Activated T-helper 17 cell treated with anti-CD3 and anti-CD28 coated beads, Interleukin-2, amount 50 U/mL, for 72 hours (primary cell): ENCODE measurements at regions not wholly inside any gene's neighbourhood (a gene's known extent, or its start where the extent isn't known, plus 50 kb on each side); places are given as distances from the start of the nearest gene placed in this dataset.
"Not testable (repeated sequence)": the region's sequence is repeated elsewhere in the genome, so short reads cannot be mapped to it uniquely, and the experiment has no call there.

Source experiments
- ATAC-seq: fragments of 150-1000 bp; cut with Tn5 transposase; replicated peaks from 2 replicates; pipeline ENCODE4 v1.10.0; 2021; ENCODE audit warnings: mild to moderate bottlenecking, moderate library complexity
- H3K27ac Mint-ChIP-seq: one replicate; pipeline ENCODE4 v1.8.0; 2022; ENCODE audit warnings: mixed read lengths
- H3K27me3 Mint-ChIP-seq: one replicate; pipeline ENCODE4 v1.8.0; 2022; ENCODE audit warnings: mixed read lengths
- H3K36me3 Mint-ChIP-seq: one replicate; pipeline ENCODE4 v1.8.0; 2022; ENCODE audit warnings: low read depth, mild to moderate bottlenecking, mixed read lengths
- H3K4me1 Mint-ChIP-seq: one replicate; pipeline ENCODE4 v1.8.0; 2022; ENCODE audit warnings: mixed read lengths
- H3K4me3 Mint-ChIP-seq: one replicate; pipeline ENCODE4 v1.8.0; 2022; ENCODE audit warnings: mild to moderate bottlenecking, mixed read lengths
- H3K9me3 Mint-ChIP-seq: one replicate; pipeline ENCODE4 v1.8.0; 2022; ENCODE audit warnings: mixed read lengths

DNA sequence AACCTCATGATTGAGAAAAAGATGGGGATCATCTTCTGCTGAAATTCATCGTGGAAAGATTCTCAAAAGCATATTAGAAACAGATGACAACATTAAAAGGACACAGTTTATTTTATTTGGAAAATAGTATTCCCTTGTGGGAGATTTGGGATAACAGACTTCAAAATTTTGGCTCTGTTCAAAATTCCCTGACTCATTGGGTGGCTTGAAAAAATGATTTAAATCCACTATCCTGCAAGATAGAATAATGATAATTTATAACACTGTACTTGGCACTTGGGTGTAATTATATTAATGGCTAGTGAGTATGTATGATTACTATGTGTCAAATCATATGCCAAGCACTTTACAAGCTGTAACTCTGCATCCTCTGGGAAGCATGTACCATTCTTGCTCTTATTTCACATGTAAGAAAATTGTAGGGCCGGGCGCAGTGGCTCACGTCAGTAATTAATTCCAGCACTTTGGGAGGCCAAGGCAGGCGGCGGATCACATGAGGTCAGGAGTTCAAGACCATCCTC lies 128.8 kb downstream of the LMNTD1 start:
- ATAC-seq, result no peak
- H3K27me3 Mint-ChIP-seq, result peaks cover 7% of the 10 kb centered on the region
- no peak overlapping the region for H3K27ac Mint-ChIP-seq
- H3K4me3 Mint-ChIP-seq, result no peak overlapping the region
- H3K36me3 Mint-ChIP-seq, result no peaks in the 10 kb centered on the region
- no peaks in the 10 kb centered on the region for H3K4me1 Mint-ChIP-seq
- no peaks in the 10 kb centered on the region for H3K9me3 Mint-ChIP-seq

DNA sequence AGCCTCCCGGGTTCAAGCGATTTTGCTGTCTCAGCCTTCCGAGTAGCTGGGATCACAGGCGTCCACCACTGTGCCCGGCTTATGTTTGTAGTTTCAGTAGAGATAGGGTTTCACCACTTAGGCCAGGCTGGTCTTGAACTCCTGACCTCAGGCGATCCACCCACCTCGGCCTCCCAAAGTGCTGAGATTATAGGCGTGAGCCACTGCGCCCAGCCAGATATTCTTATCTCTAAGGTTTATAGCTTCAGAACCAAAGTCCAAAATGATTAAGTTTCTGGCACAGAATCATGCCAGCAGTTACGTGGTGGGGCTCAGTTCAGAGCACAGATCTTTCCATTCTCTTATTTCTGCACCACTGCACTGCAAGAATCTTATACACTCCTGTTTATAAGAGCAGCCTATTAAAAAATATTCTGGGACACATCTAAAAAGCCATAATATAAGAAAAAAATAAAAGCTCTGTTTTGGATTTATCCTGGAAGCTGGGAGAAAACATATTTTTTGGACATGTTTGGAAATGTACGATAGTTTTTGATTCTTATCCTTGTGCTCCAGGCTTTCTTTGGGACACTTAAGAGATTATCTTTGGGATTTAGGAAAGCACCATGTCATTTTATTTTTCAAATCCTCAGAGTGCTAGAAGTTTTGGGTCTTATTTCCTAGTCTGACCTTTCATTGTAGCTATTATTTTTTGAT lies 129.6 kb downstream of the LMNTD1 start:
- no peak for ATAC-seq
- Mint-ChIP-seq H3K27me3 (peaks cover 7% of the 10 kb centered on the region), H3K36me3 (no peaks in the 10 kb centered on the region), H3K4me1 (no peaks in the 10 kb centered on the region), H3K27ac (no peak overlapping the region), H3K4me3 (no peak overlapping the region), H3K9me3 (no peaks in the 10 kb centered on the region)

GRCh38 chr12:25422241-25422640 lies 130.8 kb downstream of the LMNTD1 start:
- Mint-ChIP-seq H3K4me3 (no peak overlapping the region), H3K27me3 (peaks cover 7% of the 10 kb centered on the region), H3K36me3 (no peaks in the 10 kb centered on the region), H3K27ac (no peak overlapping the region), H3K9me3 (no peaks in the 10 kb centered on the region), H3K4me1 (no peaks in the 10 kb centered on the region)
- ATAC-seq, result no peak

DNA sequence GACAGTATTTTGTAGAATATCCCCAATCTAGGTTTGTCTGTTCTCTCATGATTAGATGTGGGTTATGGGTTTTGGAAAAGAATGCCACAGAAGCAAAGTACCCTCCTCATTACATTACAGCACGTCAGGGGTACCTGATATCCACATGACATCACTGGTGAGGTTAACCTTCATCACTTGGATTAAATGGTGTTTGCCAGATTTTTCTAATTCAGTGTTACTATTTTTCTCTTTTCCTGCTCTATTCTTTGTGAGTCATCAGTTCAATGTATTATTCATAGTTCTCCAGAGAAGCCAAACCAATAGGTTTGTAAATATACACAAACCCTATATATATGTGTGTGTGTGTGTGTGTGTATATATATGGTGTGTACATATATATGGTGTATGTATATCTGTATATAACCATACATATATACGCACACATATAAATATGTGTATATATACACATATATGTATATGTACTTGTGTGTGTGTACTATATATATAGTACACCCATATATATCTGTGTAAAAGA lies 131.4 kb downstream of the LMNTD1 start:
- H3K9me3 Mint-ChIP-seq, result no peaks in the 10 kb centered on the region
- H3K36me3 Mint-ChIP-seq, result no peaks in the 10 kb centered on the region
- no peaks in the 10 kb centered on the region for H3K4me1 Mint-ChIP-seq
- H3K27ac Mint-ChIP-seq, result no peak overlapping the region
- H3K4me3 Mint-ChIP-seq, result no peak overlapping the region
- ATAC-seq, result no peak
- H3K27me3 Mint-ChIP-seq, result peaks cover 7% of the 10 kb centered on the region

DNA sequence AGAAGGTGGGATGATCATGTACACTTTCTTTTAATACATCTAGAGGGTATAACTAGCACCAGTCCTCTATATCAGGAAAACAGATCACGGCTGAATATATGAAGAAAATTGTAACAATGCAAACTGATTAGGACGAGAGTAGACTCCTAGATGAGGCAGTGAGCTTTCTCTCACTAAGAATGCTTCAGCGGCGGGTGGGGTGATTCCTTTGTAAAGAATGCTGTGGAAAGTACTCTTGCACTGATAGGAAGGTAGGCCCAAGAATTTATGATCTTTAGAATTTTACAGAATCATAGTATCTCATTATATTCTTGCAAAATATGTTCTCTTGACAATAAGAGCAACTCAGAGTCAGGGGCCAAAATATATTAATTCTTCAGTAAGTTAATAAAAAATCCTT lies 133.0 kb downstream of the LMNTD1 start:
- no peaks in the 10 kb centered on the region for H3K4me1 Mint-ChIP-seq
- H3K9me3 Mint-ChIP-seq, result no peaks in the 10 kb centered on the region
- ATAC-seq, result no peak
- no peak overlapping the region for H3K27ac Mint-ChIP-seq
- no peaks in the 10 kb centered on the region for H3K36me3 Mint-ChIP-seq
- peaks cover 7% of the 10 kb centered on the region for H3K27me3 Mint-ChIP-seq
- H3K4me3 Mint-ChIP-seq, result no peak overlapping the region

DNA sequence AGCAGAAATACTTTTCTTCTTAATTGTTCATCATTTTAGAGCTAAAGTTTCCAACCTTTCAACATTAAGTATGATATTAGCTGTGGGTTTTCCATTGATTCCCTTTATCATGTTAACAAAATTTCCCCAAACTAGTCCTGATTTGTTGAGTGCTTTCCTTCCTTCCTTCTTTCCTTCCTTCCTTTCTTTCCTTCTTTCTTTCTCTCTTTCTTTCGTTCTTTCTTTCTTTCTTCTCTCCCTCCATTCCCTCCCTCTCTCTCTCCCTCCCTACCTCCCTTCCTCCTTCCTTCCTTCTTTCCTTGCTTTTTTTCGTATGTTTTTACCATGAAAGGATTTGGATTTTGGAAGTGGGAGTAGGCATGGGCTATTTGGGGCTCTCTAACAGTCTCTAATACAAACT lies 133.5 kb downstream of the LMNTD1 start:
- Mint-ChIP-seq H3K27me3 (peaks cover 7% of the 10 kb centered on the region), H3K27ac (no peak overlapping the region), H3K4me1 (no peaks in the 10 kb centered on the region), H3K9me3 (no peaks in the 10 kb centered on the region), H3K36me3 (no peaks in the 10 kb centered on the region), H3K4me3 (no peak overlapping the region)
- no peak for ATAC-seq

- no peaks in the 10 kb centered on the region for H3K36me3 Mint-ChIP-seq
- no peak overlapping the region for H3K27ac Mint-ChIP-seq
- H3K9me3 Mint-ChIP-seq, result no peaks in the 10 kb centered on the region
- no peak for ATAC-seq
- H3K4me1 Mint-ChIP-seq, result no peaks in the 10 kb centered on the region
- H3K27me3 Mint-ChIP-seq, result peaks cover 7% of the 10 kb centered on the region
- H3K4me3 Mint-ChIP-seq, result no peak overlapping the region
Measured at GRCh38 chr12:25417071-25417470, 136.0 kb downstream of the LMNTD1 start.

DNA sequence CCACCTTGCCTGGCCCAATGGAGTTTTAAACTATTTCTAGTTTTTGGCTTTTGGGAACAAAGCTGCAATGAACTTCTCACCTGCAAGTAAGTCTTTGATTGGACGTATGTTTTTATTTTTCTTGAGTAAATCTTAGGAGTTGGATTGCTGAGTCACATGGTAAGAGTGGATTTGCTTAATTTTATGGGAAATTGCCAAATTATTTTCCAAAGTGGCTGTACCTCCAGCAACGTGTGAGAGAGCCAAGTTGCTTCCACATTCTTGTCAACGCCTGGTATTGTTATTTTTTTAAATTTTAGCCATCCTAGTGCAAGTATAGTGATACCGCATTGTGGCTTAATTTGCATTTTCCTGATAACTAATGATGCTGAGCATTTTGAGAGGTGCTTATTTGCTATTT lies 136.6 kb downstream of the LMNTD1 start:
- H3K9me3 Mint-ChIP-seq, result no peaks in the 10 kb centered on the region
- ATAC-seq, result no peak
- H3K4me3 Mint-ChIP-seq, result no peak overlapping the region
- H3K27ac Mint-ChIP-seq, result no peak overlapping the region
- no peaks in the 10 kb centered on the region for H3K36me3 Mint-ChIP-seq
- peaks cover 7% of the 10 kb centered on the region for H3K27me3 Mint-ChIP-seq
- no peaks in the 10 kb centered on the region for H3K4me1 Mint-ChIP-seq

GRCh38 chr12:25415004-25415403 lies 138.1 kb downstream of the LMNTD1 start:
- no peak overlapping the region for H3K4me3 Mint-ChIP-seq
- H3K27me3 Mint-ChIP-seq, result peaks cover 7% of the 10 kb centered on the region
- no peak for ATAC-seq
- H3K9me3 Mint-ChIP-seq, result no peaks in the 10 kb centered on the region
- no peaks in the 10 kb centered on the region for H3K4me1 Mint-ChIP-seq
- H3K27ac Mint-ChIP-seq, result no peak overlapping the region
- H3K36me3 Mint-ChIP-seq, result no peaks in the 10 kb centered on the region

DNA sequence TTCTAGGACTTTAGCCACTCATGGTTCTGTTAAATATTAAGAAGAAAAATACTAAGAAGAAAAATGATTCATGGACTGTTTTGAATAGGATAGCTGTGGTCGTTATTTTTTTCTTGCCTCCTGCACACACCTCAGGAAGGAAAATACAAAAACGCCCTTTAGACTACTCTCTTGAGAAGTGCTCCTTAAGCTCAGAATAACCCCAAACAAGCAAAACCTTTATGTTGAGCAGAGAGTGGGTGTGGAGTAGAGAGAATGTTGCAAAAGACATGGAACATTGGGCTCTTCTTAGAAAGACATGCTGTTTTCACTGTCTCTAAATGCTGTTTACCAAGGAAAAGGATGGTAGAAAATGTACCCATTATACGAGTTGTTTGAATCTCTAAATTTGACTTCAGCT lies 140.3 kb downstream of the LMNTD1 start:
- H3K36me3 Mint-ChIP-seq, result no peaks in the 10 kb centered on the region
- no peak overlapping the region for H3K27ac Mint-ChIP-seq
- no peak for ATAC-seq
- H3K4me1 Mint-ChIP-seq, result no peaks in the 10 kb centered on the region
- H3K27me3 Mint-ChIP-seq, result no peaks in the 10 kb centered on the region
- H3K9me3 Mint-ChIP-seq, result no peaks in the 10 kb centered on the region
- H3K4me3 Mint-ChIP-seq, result no peak overlapping the region

DNA sequence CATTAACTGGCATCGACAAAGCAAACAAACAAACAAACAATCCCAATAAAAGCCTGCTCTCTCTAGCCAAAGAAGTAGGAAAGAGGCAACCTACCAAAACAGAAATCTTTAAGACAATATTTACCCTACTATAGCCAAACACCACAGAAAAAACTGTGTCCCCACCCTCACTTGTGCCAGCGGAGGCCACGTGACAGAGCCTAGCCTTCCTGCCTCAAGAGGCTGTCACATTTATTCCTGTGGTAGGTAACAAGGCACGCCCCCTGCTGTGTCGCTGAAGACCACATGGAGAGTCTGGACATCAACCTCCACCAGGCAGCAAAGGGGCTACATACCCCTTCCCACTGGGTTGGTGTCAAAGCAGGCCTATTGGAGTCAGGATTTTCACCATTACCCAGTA lies 148.1 kb downstream of the LMNTD1 start:
- H3K27me3 Mint-ChIP-seq, result no peaks in the 10 kb centered on the region
- H3K4me1 Mint-ChIP-seq, result no peaks in the 10 kb centered on the region
- no peaks in the 10 kb centered on the region for H3K36me3 Mint-ChIP-seq
- H3K27ac Mint-ChIP-seq, result no peak overlapping the region
- peaks cover 4% of the 10 kb centered on the region for H3K9me3 Mint-ChIP-seq
- no peak overlapping the region for H3K4me3 Mint-ChIP-seq
- no peak for ATAC-seq

DNA sequence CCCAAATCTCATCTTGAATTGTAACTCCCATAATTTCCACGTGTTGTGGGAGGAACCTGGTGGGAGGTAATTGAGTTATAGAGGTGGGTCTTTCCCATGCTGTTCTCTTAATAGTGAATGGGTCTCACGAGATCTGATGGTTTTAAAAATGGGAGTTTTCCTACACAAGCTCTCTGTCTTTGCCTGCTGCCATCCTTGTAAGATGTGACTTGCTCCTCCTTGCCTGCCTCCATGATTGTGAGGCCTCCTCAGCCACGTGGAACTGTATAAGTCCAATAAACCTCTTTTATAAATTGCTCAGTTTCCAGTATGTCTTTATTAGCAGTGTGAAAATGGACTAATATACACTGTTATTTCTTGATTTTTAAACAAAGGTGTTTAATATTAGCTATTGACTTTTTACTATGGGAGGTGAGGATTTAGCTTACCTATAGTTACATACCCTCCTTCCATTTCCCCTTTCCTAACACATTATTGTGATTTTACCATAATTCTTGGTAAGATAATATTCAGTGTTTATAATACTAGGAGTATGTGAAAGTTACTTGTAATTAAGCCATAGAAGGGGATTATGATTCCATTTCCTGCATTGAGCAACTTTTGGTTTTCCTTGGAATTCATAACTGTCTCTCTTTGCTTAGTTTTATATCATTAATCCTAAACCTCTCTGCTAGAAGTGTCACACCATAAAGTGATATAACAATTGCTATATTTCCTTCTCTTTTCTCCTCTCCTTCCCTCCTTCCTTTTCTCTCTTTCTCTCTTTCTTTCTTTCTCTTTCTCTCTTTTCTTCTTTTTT lies 151.0 kb upstream of the KRAS start:
- Mint-ChIP-seq H3K4me1 (no peaks in the 10 kb centered on the region), H3K9me3 (peaks cover 4% of the 10 kb centered on the region), H3K27me3 (no peaks in the 10 kb centered on the region), H3K27ac (no peak overlapping the region), H3K36me3 (no peaks in the 10 kb centered on the region), H3K4me3 (no peak overlapping the region)
- no peak for ATAC-seq

DNA sequence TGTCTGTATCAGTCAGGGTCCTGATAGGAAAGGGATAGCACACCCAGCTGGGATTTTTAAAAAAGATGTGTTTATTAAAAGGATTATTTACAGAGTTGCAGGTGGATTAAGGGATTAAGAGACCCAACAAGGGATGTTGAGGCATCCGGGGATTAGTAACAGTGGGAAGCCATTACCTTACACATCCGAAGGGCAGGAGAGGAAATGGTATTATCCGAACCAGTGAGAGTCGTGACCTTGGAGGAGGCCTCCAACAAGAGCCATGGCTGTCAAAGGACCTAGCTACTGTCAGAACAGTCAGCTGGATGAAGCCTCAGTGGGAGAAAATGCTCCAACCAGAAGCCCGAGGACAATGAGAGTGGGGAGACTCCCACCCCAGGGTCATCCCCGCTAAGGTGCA lies 146.3 kb upstream of the KRAS start:
- H3K9me3 Mint-ChIP-seq, result peaks cover 4% of the 10 kb centered on the region
- no peak overlapping the region for H3K27ac Mint-ChIP-seq
- no peaks in the 10 kb centered on the region for H3K36me3 Mint-ChIP-seq
- H3K4me1 Mint-ChIP-seq, result no peaks in the 10 kb centered on the region
- peaks cover 4% of the 10 kb centered on the region for H3K27me3 Mint-ChIP-seq
- no peak for ATAC-seq
- H3K4me3 Mint-ChIP-seq, result no peak overlapping the region

GRCh38 chr12:25395227-25395626 lies 144.5 kb upstream of the KRAS start:
- peaks cover 4% of the 10 kb centered on the region for H3K27me3 Mint-ChIP-seq
- no peaks in the 10 kb centered on the region for H3K36me3 Mint-ChIP-seq
- no peaks in the 10 kb centered on the region for H3K4me1 Mint-ChIP-seq
- no peak overlapping the region for H3K27ac Mint-ChIP-seq
- no peaks in the 10 kb centered on the region for H3K9me3 Mint-ChIP-seq
- no peak for ATAC-seq
- no peak overlapping the region for H3K4me3 Mint-ChIP-seq

GRCh38 chr12:25394775-25395174 lies 144.0 kb upstream of the KRAS start:
- not testable (repeated sequence) for H3K27me3 Mint-ChIP-seq, ATAC-seq, H3K4me3 Mint-ChIP-seq, H3K4me1 Mint-ChIP-seq, H3K36me3 Mint-ChIP-seq, H3K27ac Mint-ChIP-seq, H3K9me3 Mint-ChIP-seq
